Heart left ventricle (tissue), 13 donors: ENCODE measurements at regions not wholly inside any gene's neighbourhood (a gene's known extent, or its start where the extent isn't known, plus 50 kb on each side); places are given as distances from the start of the nearest gene placed in this dataset.

Experiments used
- POLR2A ChIP-seq, 2 donors: fragments of 450-650 bp; IDR thresholded peaks; one replicate each; pipeline ENCODE4 v1.6.1; 2017; ENCODE audit warnings: antibody characterized with exemption in 2 of 2, mild to moderate bottlenecking in 2 of 2, moderate library complexity in 2 of 2
- TF ChIP-seq, protein P1 (sequence below), 12 donors: fragments of 200-600 bp; sonication (generic) in 4 of 12; IDR thresholded peaks; one replicate each; pipeline versions ENCODE4 v1.5.0 to v1.8.0; 2018 to 2022; ENCODE audit warnings: antibody characterized with exemption in 12 of 12, mild to moderate bottlenecking in 5 of 12
- donor health status: ischemic (EF 13 %, LVEDD 7.1; RV severe dilation, severe dysfunction).
- donor health status: DM: no; HTN: yes; CAD: no.
- donor health status: DM: no; HTN: no; CAD: no.
- donor health status: ischemic (EF 25% LVEDD 6.9; RV normal size, moderate dysfunction).
- donor health status: ischemic (EF 25% LVEDD 5.7; RV mildly dilated, moderate dysfunction).
- donor health status: ischemic (EF 35%, LVEDD 5.7; RV mildly dilated, moderate dysfunction).
- donor health status: nonischemic (EF 11% LVEDD 7.7; RV severe dilation, severe dysfunction).
- donor health status: DM: yes; HTN: yes; CAD: no.
- donor health status: PGD.
- donor health status: ischemic (EF 29% LVEDD 5.4; RV normal size, mild dysfunction).
- donor health status: nonischemic (EF 23%, LVEDD 6.1; RV moderate dilation, normal function).

DNA sequence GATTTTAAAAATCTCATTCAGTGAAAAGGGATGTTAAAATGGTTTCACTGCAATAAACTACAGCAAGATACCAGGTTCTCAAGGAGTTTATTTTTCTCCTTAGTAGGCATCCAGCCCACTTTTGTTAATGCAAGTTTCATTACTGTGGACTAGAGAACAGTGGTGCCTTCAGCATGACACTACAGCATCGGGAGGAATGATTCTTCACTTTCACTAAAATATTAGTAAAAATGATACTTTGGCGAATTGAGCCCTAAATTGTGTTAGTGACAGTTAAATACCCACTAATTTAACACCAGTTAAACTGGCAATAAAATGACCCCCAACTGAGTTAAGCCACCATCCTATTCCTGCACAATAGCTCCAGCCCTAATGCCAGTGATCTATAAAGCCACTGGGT lies 152.2 kb upstream of the MPDZ start:
- TF ChIP-seq, protein P1, sequence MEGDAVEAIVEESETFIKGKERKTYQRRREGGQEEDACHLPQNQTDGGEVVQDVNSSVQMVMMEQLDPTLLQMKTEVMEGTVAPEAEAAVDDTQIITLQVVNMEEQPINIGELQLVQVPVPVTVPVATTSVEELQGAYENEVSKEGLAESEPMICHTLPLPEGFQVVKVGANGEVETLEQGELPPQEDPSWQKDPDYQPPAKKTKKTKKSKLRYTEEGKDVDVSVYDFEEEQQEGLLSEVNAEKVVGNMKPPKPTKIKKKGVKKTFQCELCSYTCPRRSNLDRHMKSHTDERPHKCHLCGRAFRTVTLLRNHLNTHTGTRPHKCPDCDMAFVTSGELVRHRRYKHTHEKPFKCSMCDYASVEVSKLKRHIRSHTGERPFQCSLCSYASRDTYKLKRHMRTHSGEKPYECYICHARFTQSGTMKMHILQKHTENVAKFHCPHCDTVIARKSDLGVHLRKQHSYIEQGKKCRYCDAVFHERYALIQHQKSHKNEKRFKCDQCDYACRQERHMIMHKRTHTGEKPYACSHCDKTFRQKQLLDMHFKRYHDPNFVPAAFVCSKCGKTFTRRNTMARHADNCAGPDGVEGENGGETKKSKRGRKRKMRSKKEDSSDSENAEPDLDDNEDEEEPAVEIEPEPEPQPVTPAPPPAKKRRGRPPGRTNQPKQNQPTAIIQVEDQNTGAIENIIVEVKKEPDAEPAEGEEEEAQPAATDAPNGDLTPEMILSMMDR (IDR thresholded peaks at IDR 0.05) = no peak
- TF ChIP-seq POLR2A (IDR thresholded peaks at IDR 0.05) = no peak
